ELR (cell line): ENCODE measurements at regions not wholly inside any gene's neighbourhood (a gene's known extent, or its start where the extent isn't known, plus 50 kb on each side); places are given as distances from the start of the nearest gene placed in this dataset.
"Not testable (repeated sequence)": the region's sequence is repeated elsewhere in the genome, so short reads cannot be mapped to it uniquely, and the experiment has no call there.

ENCODE experiments used
- DNase-seq: peaks from one replicate; pipeline ENCODE4 v3.0.0-alpha.2; 2015; ENCODE audit warnings: low read depth

GRCh38 chr6:76682842-76683241 lies 610.4 kb upstream of the IMPG1 start:
- peak; percentile 56 for DNase-seq

GRCh38 chr6:76681781-76682180 lies 609.3 kb upstream of the IMPG1 start:
- no peak for DNase-seq

- no peak for DNase-seq
Measured at GRCh38 chr6:76677017-76677416, 604.6 kb upstream of the IMPG1 start.

GRCh38 chr6:76671751-76672150 lies 599.3 kb upstream of the IMPG1 start:
- no peak for DNase-seq

- no peak for DNase-seq
Measured at GRCh38 chr6:76644231-76644630, 571.8 kb upstream of the IMPG1 start.

GRCh38 chr6:76639941-76640340 lies 567.5 kb upstream of the IMPG1 start:
- no peak for DNase-seq

- DNase-seq: no peak
Measured at GRCh38 chr6:76634695-76635094, 562.2 kb upstream of the IMPG1 start.

GRCh38 chr6:76633259-76633658 lies 560.8 kb upstream of the IMPG1 start:
- DNase-seq: peak; percentile 27

GRCh38 chr6:76631622-76632021 lies 559.2 kb upstream of the IMPG1 start:
- no peak for DNase-seq

- DNase-seq: no peak
Measured at GRCh38 chr6:76615395-76615794, 542.9 kb upstream of the IMPG1 start.

GRCh38 chr6:76612954-76613353 lies 540.5 kb upstream of the IMPG1 start:
- no peak for DNase-seq

- no peak for DNase-seq
Measured at GRCh38 chr6:76609160-76609559, 536.7 kb upstream of the IMPG1 start.

GRCh38 chr6:76594109-76594508 lies 521.6 kb upstream of the IMPG1 start:
- no peak for DNase-seq

GRCh38 chr6:76593668-76594067 lies 521.2 kb upstream of the IMPG1 start:
- DNase-seq: no peak

- no peak for DNase-seq
Measured at GRCh38 chr6:76592566-76592965, 520.1 kb upstream of the IMPG1 start.

GRCh38 chr6:76587271-76587670 lies 514.8 kb upstream of the IMPG1 start:
- DNase-seq: no peak

GRCh38 chr6:76584121-76584520 lies 511.7 kb upstream of the IMPG1 start:
- DNase-seq: no peak

GRCh38 chr6:76578746-76579145 lies 506.3 kb upstream of the IMPG1 start:
- peak; percentile 5 for DNase-seq

- no peak for DNase-seq
Measured at GRCh38 chr6:76574746-76575145, 502.3 kb upstream of the IMPG1 start.

GRCh38 chr6:76565932-76566331 lies 493.5 kb upstream of the IMPG1 start:
- no peak for DNase-seq

GRCh38 chr6:76562371-76562770 lies 489.9 kb upstream of the IMPG1 start:
- DNase-seq: not testable (repeated sequence)

- DNase-seq: not testable (repeated sequence)
Measured at GRCh38 chr6:76560851-76561755, 488.6 kb upstream of the IMPG1 start.

GRCh38 chr6:76553256-76553655 lies 480.8 kb upstream of the IMPG1 start:
- no peak for DNase-seq

GRCh38 chr6:76552268-76552667 lies 479.8 kb upstream of the IMPG1 start:
- no peak for DNase-seq
